B cell (primary cell): ENCODE measurements at regions not wholly inside any gene's neighbourhood (a gene's known extent, or its start where the extent isn't known, plus 50 kb on each side); places are given as distances from the start of the nearest gene placed in this dataset.

Experiments
- EZH2 ChIP-seq: IDR thresholded peaks from 2 replicates; pipeline ENCODE4 v1.6.1; 2012; ENCODE audit warnings: borderline replicate concordance, low read depth, mild to moderate bottlenecking, moderate library complexity, low read length; ENCODE audit not compliant: insufficient read depth, poor library complexity, severe bottlenecking
- TF ChIP-seq, protein P1 (sequence below): fragments of 200-600 bp; IDR thresholded peaks from one replicate; pipeline ENCODE4 v1.8.0; 2022; ENCODE audit warnings: antibody characterized with exemption, mild to moderate bottlenecking

DNA sequence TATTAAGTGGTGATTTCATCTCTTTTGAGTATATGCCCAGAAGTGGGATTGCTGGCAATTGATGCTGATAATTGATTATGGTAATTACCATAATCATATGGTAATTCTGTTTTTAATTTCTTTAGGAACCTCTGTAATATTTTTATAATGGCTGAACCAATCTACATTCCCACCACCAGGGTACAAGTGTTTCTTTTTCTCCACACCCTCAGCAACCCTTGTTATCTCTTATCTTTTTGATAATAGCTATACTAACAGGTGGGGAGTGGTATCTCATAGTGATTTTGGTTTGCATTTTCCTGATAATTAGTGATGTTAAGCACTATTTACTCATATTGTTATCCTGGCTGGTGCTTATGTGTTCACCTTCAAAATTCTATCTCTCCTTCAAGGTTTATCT lies 212.6 kb downstream of the FMR1NB start:
- TF ChIP-seq, protein P1, sequence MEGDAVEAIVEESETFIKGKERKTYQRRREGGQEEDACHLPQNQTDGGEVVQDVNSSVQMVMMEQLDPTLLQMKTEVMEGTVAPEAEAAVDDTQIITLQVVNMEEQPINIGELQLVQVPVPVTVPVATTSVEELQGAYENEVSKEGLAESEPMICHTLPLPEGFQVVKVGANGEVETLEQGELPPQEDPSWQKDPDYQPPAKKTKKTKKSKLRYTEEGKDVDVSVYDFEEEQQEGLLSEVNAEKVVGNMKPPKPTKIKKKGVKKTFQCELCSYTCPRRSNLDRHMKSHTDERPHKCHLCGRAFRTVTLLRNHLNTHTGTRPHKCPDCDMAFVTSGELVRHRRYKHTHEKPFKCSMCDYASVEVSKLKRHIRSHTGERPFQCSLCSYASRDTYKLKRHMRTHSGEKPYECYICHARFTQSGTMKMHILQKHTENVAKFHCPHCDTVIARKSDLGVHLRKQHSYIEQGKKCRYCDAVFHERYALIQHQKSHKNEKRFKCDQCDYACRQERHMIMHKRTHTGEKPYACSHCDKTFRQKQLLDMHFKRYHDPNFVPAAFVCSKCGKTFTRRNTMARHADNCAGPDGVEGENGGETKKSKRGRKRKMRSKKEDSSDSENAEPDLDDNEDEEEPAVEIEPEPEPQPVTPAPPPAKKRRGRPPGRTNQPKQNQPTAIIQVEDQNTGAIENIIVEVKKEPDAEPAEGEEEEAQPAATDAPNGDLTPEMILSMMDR = no peak
- no peak for TF ChIP-seq EZH2
